ENCODE measurements at regions not wholly inside any gene's neighbourhood (a gene's known extent, or its start where the extent isn't known, plus 50 kb on each side); places are given as distances from the start of the nearest gene placed in this dataset.

- H3K27me3 Mint-ChIP-seq (ENCODE audit: unreplicated experiment), result no peaks in the 10 kb centered on the region
- no peak overlapping the region for H3K27ac Mint-ChIP-seq (ENCODE audit: unreplicated experiment)
- H3K9me3 Mint-ChIP-seq (ENCODE audit: unreplicated experiment), result no peaks in the 10 kb centered on the region
- DNase-seq, result no peak
- TF ChIP-seq, protein P1, sequence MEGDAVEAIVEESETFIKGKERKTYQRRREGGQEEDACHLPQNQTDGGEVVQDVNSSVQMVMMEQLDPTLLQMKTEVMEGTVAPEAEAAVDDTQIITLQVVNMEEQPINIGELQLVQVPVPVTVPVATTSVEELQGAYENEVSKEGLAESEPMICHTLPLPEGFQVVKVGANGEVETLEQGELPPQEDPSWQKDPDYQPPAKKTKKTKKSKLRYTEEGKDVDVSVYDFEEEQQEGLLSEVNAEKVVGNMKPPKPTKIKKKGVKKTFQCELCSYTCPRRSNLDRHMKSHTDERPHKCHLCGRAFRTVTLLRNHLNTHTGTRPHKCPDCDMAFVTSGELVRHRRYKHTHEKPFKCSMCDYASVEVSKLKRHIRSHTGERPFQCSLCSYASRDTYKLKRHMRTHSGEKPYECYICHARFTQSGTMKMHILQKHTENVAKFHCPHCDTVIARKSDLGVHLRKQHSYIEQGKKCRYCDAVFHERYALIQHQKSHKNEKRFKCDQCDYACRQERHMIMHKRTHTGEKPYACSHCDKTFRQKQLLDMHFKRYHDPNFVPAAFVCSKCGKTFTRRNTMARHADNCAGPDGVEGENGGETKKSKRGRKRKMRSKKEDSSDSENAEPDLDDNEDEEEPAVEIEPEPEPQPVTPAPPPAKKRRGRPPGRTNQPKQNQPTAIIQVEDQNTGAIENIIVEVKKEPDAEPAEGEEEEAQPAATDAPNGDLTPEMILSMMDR (IDR thresholded peaks at IDR 0.05; ENCODE audit: partially characterized antibody, unreplicated experiment), result no peak
- H3K4me1 Mint-ChIP-seq (ENCODE audit: low read depth, unreplicated experiment), result no peaks in the 10 kb centered on the region
- H3K4me3 Mint-ChIP-seq (ENCODE audit: unreplicated experiment), result no peak overlapping the region
- H3K36me3 Mint-ChIP-seq (ENCODE audit: unreplicated experiment), result no peaks in the 10 kb centered on the region
Observed at GRCh38 chr6:103783329-103783728, 1076.4 kb downstream of the HACE1 start.

GRCh38 chr6:103769431-103769830, 1090.3 kb downstream of the HACE1 start:
- no peaks in the 10 kb centered on the region for H3K36me3 Mint-ChIP-seq (ENCODE audit: unreplicated experiment)
- no peaks in the 10 kb centered on the region for H3K27me3 Mint-ChIP-seq (ENCODE audit: unreplicated experiment)
- DNase-seq, result no peak
- H3K9me3 Mint-ChIP-seq (ENCODE audit: unreplicated experiment), result no peaks in the 10 kb centered on the region
- H3K4me1 Mint-ChIP-seq (ENCODE audit: low read depth, unreplicated experiment), result no peaks in the 10 kb centered on the region
- H3K27ac Mint-ChIP-seq (ENCODE audit: unreplicated experiment), result no peak overlapping the region
- H3K4me3 Mint-ChIP-seq (ENCODE audit: unreplicated experiment), result no peak overlapping the region
- TF ChIP-seq, protein P1 (IDR thresholded peaks at IDR 0.05; ENCODE audit: partially characterized antibody, unreplicated experiment), result no peak

GRCh38 chr6:103750603-103751002, 1109.1 kb downstream of the HACE1 start:
- H3K36me3 Mint-ChIP-seq (ENCODE audit: unreplicated experiment), result no peaks in the 10 kb centered on the region
- H3K4me1 Mint-ChIP-seq (ENCODE audit: low read depth, unreplicated experiment), result peaks cover 6% of the 10 kb centered on the region
- peaks cover under 1% of the 10 kb centered on the region for H3K27me3 Mint-ChIP-seq (ENCODE audit: unreplicated experiment)
- TF ChIP-seq, protein P1 (IDR thresholded peaks at IDR 0.05; ENCODE audit: partially characterized antibody, unreplicated experiment), result no peak
- no peaks in the 10 kb centered on the region for H3K9me3 Mint-ChIP-seq (ENCODE audit: unreplicated experiment)
- H3K4me3 Mint-ChIP-seq (ENCODE audit: unreplicated experiment), result no peak overlapping the region
- no peak for DNase-seq
- no peak overlapping the region for H3K27ac Mint-ChIP-seq (ENCODE audit: unreplicated experiment)

DNA sequence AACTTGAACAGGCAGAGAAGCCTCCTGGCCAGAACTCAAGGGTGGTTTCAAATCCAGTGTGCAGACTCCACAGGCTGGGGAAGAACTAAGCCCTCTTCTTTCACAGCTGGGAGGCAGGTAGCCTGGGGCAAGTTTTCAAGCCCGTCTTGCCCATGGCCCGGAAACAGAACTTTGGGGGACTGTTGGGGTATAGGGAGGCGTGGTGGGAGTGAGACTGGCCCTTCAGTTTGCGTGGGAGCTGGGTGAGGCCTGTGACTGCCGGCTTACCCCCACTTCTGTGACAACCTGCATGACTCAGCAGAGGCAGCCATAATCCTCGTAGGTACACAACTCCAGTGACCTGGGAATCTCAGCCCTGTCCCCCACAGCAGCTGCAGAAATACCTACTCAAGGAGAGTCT, 1125.7 kb downstream of the HACE1 start:
- DNase-seq, result no peak
- H3K4me3 Mint-ChIP-seq (ENCODE audit: unreplicated experiment), result no peak overlapping the region
- peaks cover 2% of the 10 kb centered on the region for H3K9me3 Mint-ChIP-seq (ENCODE audit: unreplicated experiment)
- no peaks in the 10 kb centered on the region for H3K4me1 Mint-ChIP-seq (ENCODE audit: low read depth, unreplicated experiment)
- peaks cover 2% of the 10 kb centered on the region for H3K27me3 Mint-ChIP-seq (ENCODE audit: unreplicated experiment)
- H3K27ac Mint-ChIP-seq (ENCODE audit: unreplicated experiment), result no peak overlapping the region
- no peaks in the 10 kb centered on the region for H3K36me3 Mint-ChIP-seq (ENCODE audit: unreplicated experiment)
- TF ChIP-seq, protein P1 (IDR thresholded peaks at IDR 0.05; ENCODE audit: partially characterized antibody, unreplicated experiment), result no peak

- H3K4me1 Mint-ChIP-seq (ENCODE audit: low read depth, unreplicated experiment), result no peaks in the 10 kb centered on the region
- no peak overlapping the region for H3K27ac Mint-ChIP-seq (ENCODE audit: unreplicated experiment)
- no peaks in the 10 kb centered on the region for H3K9me3 Mint-ChIP-seq (ENCODE audit: unreplicated experiment)
- H3K4me3 Mint-ChIP-seq (ENCODE audit: unreplicated experiment), result no peak overlapping the region
- no peaks in the 10 kb centered on the region for H3K27me3 Mint-ChIP-seq (ENCODE audit: unreplicated experiment)
- TF ChIP-seq, protein P1 (IDR thresholded peaks at IDR 0.05; ENCODE audit: partially characterized antibody, unreplicated experiment), result peak; percentile 18
- no peaks in the 10 kb centered on the region for H3K36me3 Mint-ChIP-seq (ENCODE audit: unreplicated experiment)
- DNase-seq, result no peak
Observed at GRCh38 chr6:103729658-103730057, 1130.1 kb downstream of the HACE1 start.

Data from glutamatergic neuron (in vitro differentiated cells).